Karpas-422 (cell line): ENCODE measurements at regions not wholly inside any gene's neighbourhood (a gene's known extent, or its start where the extent isn't known, plus 50 kb on each side); places are given as distances from the start of the nearest gene placed in this dataset.

ENCODE experiments used
- DNase-seq: peaks from one replicate; pipeline ENCODE4 v3.0.0-alpha.2; 2015
- H2AFZ ChIP-seq: fragments of 200-600 bp; sonication (generic); 2 replicates; pipeline ENCODE4 v1.6.1; 2014; ENCODE audit warnings: antibody characterized with exemption, low read length, mixed read lengths
- H3K27ac ChIP-seq: fragments of 200-600 bp; sonication (generic); 2 replicates; pipeline ENCODE4 v1.5.1; 2014; ENCODE audit warnings: mild to moderate bottlenecking, low read length, moderate library complexity
- H3K27me3 ChIP-seq: fragments of 200-600 bp; sonication (generic); 2 replicates; pipeline ENCODE4 v1.6.1; 2014; ENCODE audit warnings: low read length, mixed read lengths
- H3K36me3 ChIP-seq: fragments of 200-600 bp; sonication (generic); 2 replicates; pipeline ENCODE4 v1.6.1; 2014; ENCODE audit warnings: low read length, mixed read lengths; ENCODE audit not compliant: insufficient read depth
- H3K4me1 ChIP-seq: fragments of 200-600 bp; sonication (generic); 2 replicates; pipeline ENCODE4 v1.6.1; 2014; ENCODE audit warnings: mild to moderate bottlenecking, low read length, mixed read lengths
- H3K4me2 ChIP-seq: fragments of 200-600 bp; sonication (generic); 2 replicates; pipeline ENCODE4 v1.6.1; 2014; ENCODE audit warnings: low read length, low read depth, mild to moderate bottlenecking; ENCODE audit not compliant: poor library complexity, severe bottlenecking
- H3K4me3 ChIP-seq: fragments of 200-600 bp; sonication (generic); 2 replicates; pipeline ENCODE4 v1.5.1; 2014; ENCODE audit warnings: mild to moderate bottlenecking, antibody characterized with exemption, low read length, mixed read lengths
- H3K79me2 ChIP-seq: fragments of 200-600 bp; sonication (generic); 2 replicates; pipeline ENCODE4 v1.6.1; 2014; ENCODE audit warnings: mild to moderate bottlenecking, low read length, mixed read lengths
- H3K9ac ChIP-seq: fragments of 200-600 bp; sonication (generic); 2 replicates; pipeline ENCODE4 v1.6.0; 2014; ENCODE audit warnings: low read length
- H3K9me2 ChIP-seq: fragments of 200-600 bp; sonication (generic), shearing (Covaris generic); replicated peaks from 2 replicates; pipeline ENCODE4 v1.6.0; 2014; ENCODE audit warnings: mild to moderate bottlenecking, low read length, moderate library complexity; ENCODE audit not compliant: insufficient read depth
- H3K9me3 ChIP-seq: fragments of 300-700, 200-600 bp; sonication (generic); 2 replicates; pipeline ENCODE4 v1.6.1; 2014; ENCODE audit warnings: low read length, mixed read lengths
- H4K20me1 ChIP-seq: fragments of 200-600 bp; sonication (generic); 2 replicates; pipeline ENCODE4 v1.6.1; 2014; ENCODE audit warnings: mild to moderate bottlenecking, antibody characterized with exemption, low read length, low read depth; ENCODE audit not compliant: insufficient read depth

DNA sequence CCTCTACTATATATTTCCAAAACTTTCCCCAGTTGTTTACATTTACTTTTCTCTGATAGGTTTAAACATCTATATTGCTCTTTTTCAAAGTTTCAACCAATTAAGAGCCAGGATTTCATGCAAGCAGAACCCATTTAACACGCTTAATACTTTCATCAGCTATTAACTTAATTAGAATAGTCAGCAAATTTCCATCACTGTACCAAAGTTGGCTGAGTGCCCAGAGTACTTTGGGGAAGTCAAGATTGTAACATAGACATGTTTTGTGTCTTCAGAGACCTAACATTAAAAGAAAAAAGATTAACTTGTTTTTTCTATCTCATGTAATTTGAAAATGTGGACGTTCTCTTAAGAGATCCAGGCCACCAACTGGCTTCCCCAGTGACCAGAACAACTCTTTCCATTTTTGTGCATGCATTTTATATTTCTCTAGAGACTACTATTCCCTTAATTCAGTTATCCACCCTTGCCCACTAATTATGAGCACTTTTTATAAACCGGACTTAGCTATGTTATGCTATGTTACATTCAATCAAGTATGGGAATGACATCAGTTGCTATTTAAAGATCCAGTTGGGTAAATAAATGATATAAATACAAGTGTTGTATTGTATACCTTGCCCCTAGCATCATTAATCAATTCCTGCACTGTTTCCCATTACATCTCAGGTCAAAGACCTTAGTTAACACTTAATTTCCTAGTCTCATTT is 478.1 kb upstream of the NMUR2 start:
- Histone ChIP-seq H3K9me2 (no peaks in the 10 kb centered on the region), H3K79me2 (no peaks in the 10 kb centered on the region), H3K27me3 (no peaks in the 10 kb centered on the region), H2AFZ (no peak overlapping the region), H3K9ac (no peak overlapping the region), H3K9me3 (no peaks in the 10 kb centered on the region), H4K20me1 (no peaks in the 10 kb centered on the region), H3K27ac (no peak overlapping the region), H3K4me3 (no peak overlapping the region), H3K4me2 (no peak overlapping the region), H3K4me1 (no peaks in the 10 kb centered on the region), H3K36me3 (no peaks in the 10 kb centered on the region)
- peak; percentile 49 for DNase-seq

DNA sequence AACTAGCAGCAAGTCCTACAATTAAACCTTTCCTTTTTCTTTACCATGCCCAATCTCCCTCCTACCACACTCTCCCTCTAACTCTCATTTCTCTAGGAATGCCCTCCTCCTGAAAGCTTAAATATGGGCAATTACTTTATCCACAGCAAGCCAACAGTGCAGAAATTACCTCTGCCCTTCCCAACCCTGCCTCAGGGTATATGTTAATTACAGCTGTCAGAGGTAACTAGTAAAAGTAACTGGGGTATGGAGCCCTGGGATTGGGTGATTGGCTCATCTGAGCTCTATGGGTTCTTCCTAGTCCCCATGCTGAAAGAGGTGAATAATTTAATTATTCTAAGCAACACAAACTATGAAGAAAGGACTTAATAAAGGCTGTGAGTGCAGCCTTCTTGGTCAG is 478.9 kb upstream of the NMUR2 start:
- Histone ChIP-seq H3K27me3 (no peaks in the 10 kb centered on the region), H4K20me1 (no peaks in the 10 kb centered on the region), H3K9ac (no peak overlapping the region), H2AFZ (no peak overlapping the region), H3K4me3 (no peak overlapping the region), H3K9me3 (no peaks in the 10 kb centered on the region), H3K79me2 (no peaks in the 10 kb centered on the region), H3K4me2 (no peak overlapping the region), H3K27ac (no peak overlapping the region), H3K9me2 (no peaks in the 10 kb centered on the region), H3K4me1 (no peaks in the 10 kb centered on the region), H3K36me3 (no peaks in the 10 kb centered on the region)
- no peak for DNase-seq

- 0 out of 2 replicates have a peak, but pooled peaks cover 3% of the 10 kb centered on the region for H3K9me3 ChIP-seq
- H3K9ac ChIP-seq, result no peak overlapping the region
These were observed 495.3 kb upstream of the NMUR2 start for GRCh38 chr5:152900332-152900731.

GRCh38 chr5:152901754-152902153 is 496.7 kb upstream of the NMUR2 start:
- Histone ChIP-seq H3K4me1 (no peaks in the 10 kb centered on the region), H3K27me3 (no peaks in the 10 kb centered on the region), H3K36me3 (no peaks in the 10 kb centered on the region), H4K20me1 (no peaks in the 10 kb centered on the region), H3K27ac (no peak overlapping the region), H3K79me2 (no peaks in the 10 kb centered on the region), H3K9ac (no peak overlapping the region), H3K9me2 (no peaks in the 10 kb centered on the region), H3K4me2 (no peak overlapping the region), H3K9me3 (0 out of 2 replicates have a peak, but pooled peaks cover 3% of the 10 kb centered on the region), H2AFZ (no peak overlapping the region), H3K4me3 (no peak overlapping the region)
- no peak for DNase-seq

More at GRCh38 chr5:152900332-152900731, 495.3 kb upstream of the NMUR2 start:
- Histone ChIP-seq H4K20me1 (no peaks in the 10 kb centered on the region), H3K4me2 (no peak overlapping the region), H3K36me3 (no peaks in the 10 kb centered on the region), H3K79me2 (no peaks in the 10 kb centered on the region), H3K4me1 (no peaks in the 10 kb centered on the region), H3K27me3 (no peaks in the 10 kb centered on the region), H3K9me2 (no peaks in the 10 kb centered on the region), H3K27ac (no peak overlapping the region), H2AFZ (no peak overlapping the region), H3K4me3 (no peak overlapping the region)
- no peak for DNase-seq

- no peaks in the 10 kb centered on the region for H3K79me2 ChIP-seq
- H3K9me3 ChIP-seq, result no peaks in the 10 kb centered on the region
- no peak overlapping the region for H3K9ac ChIP-seq
- no peak overlapping the region for H3K27ac ChIP-seq
- no peaks in the 10 kb centered on the region for H3K9me2 ChIP-seq
- DNase-seq, result no peak
- H3K4me3 ChIP-seq, result no peak overlapping the region
- no peak overlapping the region for H3K4me2 ChIP-seq
- H4K20me1 ChIP-seq, result no peaks in the 10 kb centered on the region
- no peaks in the 10 kb centered on the region for H3K36me3 ChIP-seq
- no peaks in the 10 kb centered on the region for H3K27me3 ChIP-seq
- H2AFZ ChIP-seq, result no peak overlapping the region
- no peaks in the 10 kb centered on the region for H3K4me1 ChIP-seq
These were observed 500.2 kb upstream of the NMUR2 start for GRCh38 chr5:152905286-152905685.

GRCh38 chr5:152907488-152908245 is 502.6 kb upstream of the NMUR2 start:
- Histone ChIP-seq H3K4me3 (no peak overlapping the region), H3K9me3 (no peaks in the 10 kb centered on the region), H3K4me1 (no peaks in the 10 kb centered on the region), H3K4me2 (no peak overlapping the region), H3K36me3 (no peaks in the 10 kb centered on the region), H3K9me2 (no peaks in the 10 kb centered on the region), H4K20me1 (no peaks in the 10 kb centered on the region), H3K9ac (no peak overlapping the region), H2AFZ (no peak overlapping the region), H3K27me3 (no peaks in the 10 kb centered on the region), H3K27ac (no peak overlapping the region), H3K79me2 (no peaks in the 10 kb centered on the region)
- DNase-seq, result no peak

GRCh38 chr5:152912924-152913323 is 507.8 kb upstream of the NMUR2 start:
- Histone ChIP-seq H2AFZ (no peak overlapping the region), H3K4me1 (no peaks in the 10 kb centered on the region), H3K36me3 (no peaks in the 10 kb centered on the region), H3K9me3 (no peaks in the 10 kb centered on the region), H3K9me2 (no peaks in the 10 kb centered on the region), H3K9ac (no peak overlapping the region), H3K4me2 (no peak overlapping the region), H3K27me3 (no peaks in the 10 kb centered on the region), H4K20me1 (no peaks in the 10 kb centered on the region), H3K27ac (no peak overlapping the region), H3K4me3 (no peak overlapping the region), H3K79me2 (no peaks in the 10 kb centered on the region)
- no peak for DNase-seq

- no peak overlapping the region for H3K27ac ChIP-seq
- H2AFZ ChIP-seq, result no peak overlapping the region
- no peaks in the 10 kb centered on the region for H3K79me2 ChIP-seq
- no peak overlapping the region for H3K4me3 ChIP-seq
- H3K9me2 ChIP-seq, result no peaks in the 10 kb centered on the region
- no peaks in the 10 kb centered on the region for H3K27me3 ChIP-seq
- no peak overlapping the region for H3K9ac ChIP-seq
- no peak overlapping the region for H3K4me2 ChIP-seq
- H3K4me1 ChIP-seq, result no peaks in the 10 kb centered on the region
- no peaks in the 10 kb centered on the region for H4K20me1 ChIP-seq
- DNase-seq, result no peak
- no peaks in the 10 kb centered on the region for H3K9me3 ChIP-seq
- no peaks in the 10 kb centered on the region for H3K36me3 ChIP-seq
These were observed 527.5 kb upstream of the NMUR2 start for GRCh38 chr5:152932621-152933020.
